Upper lobe of left lung (tissue), 4 donors: ENCODE measurements at regions not wholly inside any gene's neighbourhood (a gene's known extent, or its start where the extent isn't known, plus 50 kb on each side); places are given as distances from the start of the nearest gene placed in this dataset.

Experiments
- POLR2A ChIP-seq, 4 donors: fragments of 450-650 bp; IDR thresholded peaks; one replicate each; pipeline ENCODE4 v1.5.1; 2016 to 2017; ENCODE audit warnings: antibody characterized with exemption in 4 of 4, mild to moderate bottlenecking in 2 of 4
- TF ChIP-seq, protein P1 (sequence below), 6 experiments: fragments of 450-650 bp in 4 of 6; fragments of 200-600 bp in 2 of 6; sonication (generic) in 2 of 6; IDR thresholded peaks; one replicate each; pipeline ENCODE4 v1.5.1; 2016 to 2019; ENCODE audit warnings: antibody characterized with exemption in 6 of 6

DNA sequence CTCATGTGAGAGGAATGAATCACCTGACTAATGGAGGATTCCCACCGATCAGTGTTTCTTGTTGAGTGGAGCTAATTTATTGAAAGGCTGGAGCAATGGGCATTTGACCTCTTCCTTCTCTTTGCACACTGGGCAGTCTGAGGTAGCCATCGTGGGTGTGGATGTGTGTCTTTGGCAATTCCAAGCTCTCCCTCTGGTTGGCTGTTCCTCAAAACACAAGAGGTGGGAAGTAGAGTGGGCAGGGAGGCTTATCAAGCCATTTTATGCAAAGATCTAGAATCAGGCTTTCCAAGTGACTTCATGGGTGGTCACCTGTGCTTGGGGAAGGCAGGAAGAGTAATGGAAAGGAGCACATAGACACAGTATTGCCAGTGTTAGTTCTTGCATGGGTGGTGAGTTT, 154.8 kb downstream of the INSIG2 start:
- TF ChIP-seq, protein P1, sequence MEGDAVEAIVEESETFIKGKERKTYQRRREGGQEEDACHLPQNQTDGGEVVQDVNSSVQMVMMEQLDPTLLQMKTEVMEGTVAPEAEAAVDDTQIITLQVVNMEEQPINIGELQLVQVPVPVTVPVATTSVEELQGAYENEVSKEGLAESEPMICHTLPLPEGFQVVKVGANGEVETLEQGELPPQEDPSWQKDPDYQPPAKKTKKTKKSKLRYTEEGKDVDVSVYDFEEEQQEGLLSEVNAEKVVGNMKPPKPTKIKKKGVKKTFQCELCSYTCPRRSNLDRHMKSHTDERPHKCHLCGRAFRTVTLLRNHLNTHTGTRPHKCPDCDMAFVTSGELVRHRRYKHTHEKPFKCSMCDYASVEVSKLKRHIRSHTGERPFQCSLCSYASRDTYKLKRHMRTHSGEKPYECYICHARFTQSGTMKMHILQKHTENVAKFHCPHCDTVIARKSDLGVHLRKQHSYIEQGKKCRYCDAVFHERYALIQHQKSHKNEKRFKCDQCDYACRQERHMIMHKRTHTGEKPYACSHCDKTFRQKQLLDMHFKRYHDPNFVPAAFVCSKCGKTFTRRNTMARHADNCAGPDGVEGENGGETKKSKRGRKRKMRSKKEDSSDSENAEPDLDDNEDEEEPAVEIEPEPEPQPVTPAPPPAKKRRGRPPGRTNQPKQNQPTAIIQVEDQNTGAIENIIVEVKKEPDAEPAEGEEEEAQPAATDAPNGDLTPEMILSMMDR (IDR thresholded peaks at IDR 0.05), result no peak
- no peak for TF ChIP-seq POLR2A (IDR thresholded peaks at IDR 0.05)
